DND-41 (cell line): ENCODE measurements at regions not wholly inside any gene's neighbourhood (a gene's known extent, or its start where the extent isn't known, plus 50 kb on each side); places are given as distances from the start of the nearest gene placed in this dataset.

Source experiments
- ATAC-seq: fragments of 200-7000 bp; cut with Tn5 transposase; 3 replicates; pipeline ENCODE4 v1.9.1; 2021; ENCODE audit warnings: low read depth; ENCODE audit not compliant: insufficient read depth
- DNase-seq: peaks from one replicate; pipeline ENCODE4 v3.0.0-alpha.2; 2020
- H2AFZ ChIP-seq: 2 replicates; pipeline ENCODE4 v1.6.0; 2012; ENCODE audit warnings: low read depth, low read length
- H3K27ac ChIP-seq: 2 replicates; pipeline ENCODE4 v1.5.1; 2012; ENCODE audit warnings: low read length, inconsistent platforms
- H3K27me3 ChIP-seq: fragments of 200-600 bp; sonication (generic); 2 replicates; pipeline ENCODE4 v1.6.0; 2012; ENCODE audit warnings: low read length, mild to moderate bottlenecking, inconsistent platforms; ENCODE audit not compliant: insufficient read depth, poor library complexity
- H3K36me3 ChIP-seq: 2 replicates; pipeline ENCODE4 v1.5.1; 2012; ENCODE audit warnings: low read length, inconsistent platforms; ENCODE audit not compliant: insufficient read depth
- H3K4me1 ChIP-seq: 2 replicates; pipeline ENCODE4 v1.5.1; 2012; ENCODE audit warnings: mild to moderate bottlenecking, low read length; ENCODE audit not compliant: insufficient read depth
- H3K4me2 ChIP-seq: 2 replicates; pipeline ENCODE4 v1.6.0; 2012; ENCODE audit warnings: mild to moderate bottlenecking, moderate library complexity, low read length, inconsistent platforms; ENCODE audit not compliant: insufficient read depth
- H3K4me3 ChIP-seq, 2 experiments: fragments of 200-600 bp in 1 of 2; shearing (Covaris generic) in 1 of 2; 2 replicates each; pipeline ENCODE4 v1.5.1; 2012 to 2016; ENCODE audit warnings: inconsistent platforms in 2 of 2, low read length in 2 of 2, mild to moderate bottlenecking in 2 of 2, low read depth in 1 of 2, moderate library complexity in 1 of 2
- H3K79me2 ChIP-seq: 2 replicates; pipeline ENCODE4 v1.6.0; 2012; ENCODE audit warnings: low read length, inconsistent platforms; ENCODE audit not compliant: insufficient read depth
- H3K9ac ChIP-seq: 2 replicates; pipeline ENCODE4 v1.6.0; 2012; ENCODE audit warnings: low read depth, mild to moderate bottlenecking, inconsistent platforms, low read length, moderate library complexity
- H3K9me3 ChIP-seq: 2 replicates; pipeline ENCODE4 v1.5.1; 2012; ENCODE audit warnings: low read length, moderate library complexity, mild to moderate bottlenecking, inconsistent platforms; ENCODE audit not compliant: insufficient read depth, severe bottlenecking
- H4K20me1 ChIP-seq: 2 replicates; pipeline ENCODE4 v1.6.0; 2012; ENCODE audit warnings: low read length; ENCODE audit not compliant: insufficient read depth
- CTCF ChIP-seq: IDR thresholded peaks from 2 replicates; pipeline ENCODE4 v1.5.1; 2012; ENCODE audit warnings: borderline replicate concordance, low read length, moderate library complexity, mild to moderate bottlenecking; ENCODE audit not compliant: poor library complexity, severe bottlenecking; ENCODE audit errors: extremely low read depth
- EZH2 ChIP-seq: IDR thresholded peaks from 3 replicates; pipeline ENCODE4 v1.6.1; 2012; ENCODE audit warnings: borderline replicate concordance, low read depth, mild to moderate bottlenecking, moderate library complexity, low read length, inconsistent platforms; ENCODE audit not compliant: severe bottlenecking

GRCh38 chr11:55106391-55106790 lies 155.6 kb upstream of the TRIM48 start:
- no peak for DNase-seq
- TF ChIP-seq CTCF (no peak), EZH2 (no peak)

More at GRCh38 chr11:55106391-55106790, 155.6 kb upstream of the TRIM48 start:
- Histone ChIP-seq H3K9ac (no peak overlapping the region), H2AFZ (no peak overlapping the region), H3K27ac (no peak overlapping the region), H4K20me1 (no peaks in the 10 kb centered on the region), H3K79me2 (no peaks in the 10 kb centered on the region), H3K27me3 (no peaks in the 10 kb centered on the region), H3K9me3 (peaks cover 5% of the 10 kb centered on the region), H3K4me2 (no peak overlapping the region), H3K4me1 (no peaks in the 10 kb centered on the region), H3K36me3 (no peaks in the 10 kb centered on the region), H3K4me3 (no peak overlapping the region)
- ATAC-seq = no peak
